HG02870 (cell line): ENCODE measurements at regions not wholly inside any gene's neighbourhood (a gene's known extent, or its start where the extent isn't known, plus 50 kb on each side); places are given as distances from the start of the nearest gene placed in this dataset.
"Not testable (repeated sequence)": the region's sequence is repeated elsewhere in the genome, so short reads cannot be mapped to it uniquely, and the experiment has no call there.

Source experiments
- ATAC-seq: cut with Tn5 transposase; IDR thresholded peaks from one replicate; pipeline ENCODE4 v1.9.1; 2021; ENCODE audit warnings: mild to moderate bottlenecking, moderate library complexity; ENCODE audit not compliant: unreplicated experiment

DNA sequence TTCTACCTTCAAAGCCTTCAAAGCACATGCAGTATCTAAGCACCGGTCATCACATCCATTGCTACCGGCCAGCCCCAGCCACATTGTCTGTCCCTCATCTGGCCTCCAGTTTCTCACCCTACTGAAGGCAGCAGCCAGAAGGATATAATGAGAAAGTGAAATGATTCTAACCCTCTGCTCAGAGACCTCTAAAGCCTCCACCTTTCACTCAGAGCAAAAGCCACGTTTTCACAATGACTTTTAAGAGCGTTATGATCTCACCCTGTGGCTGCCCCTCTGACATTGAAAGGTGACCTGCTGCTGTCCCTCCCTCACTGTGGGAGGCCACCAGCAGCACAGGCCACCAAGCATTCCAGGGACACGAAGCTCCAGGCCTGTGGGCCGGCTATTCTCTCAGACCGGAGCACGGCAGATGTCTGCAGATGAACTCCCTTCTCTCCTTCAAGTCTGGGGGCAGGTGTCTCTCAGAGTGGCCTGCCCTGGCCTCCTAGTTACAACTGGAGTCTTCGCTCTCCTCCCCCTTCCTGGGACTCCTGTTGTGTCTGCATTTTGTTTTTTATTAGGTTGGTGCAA, 94.9 kb upstream of the EEPD1 start:
- ATAC-seq, result peak; percentile 87

DNA sequence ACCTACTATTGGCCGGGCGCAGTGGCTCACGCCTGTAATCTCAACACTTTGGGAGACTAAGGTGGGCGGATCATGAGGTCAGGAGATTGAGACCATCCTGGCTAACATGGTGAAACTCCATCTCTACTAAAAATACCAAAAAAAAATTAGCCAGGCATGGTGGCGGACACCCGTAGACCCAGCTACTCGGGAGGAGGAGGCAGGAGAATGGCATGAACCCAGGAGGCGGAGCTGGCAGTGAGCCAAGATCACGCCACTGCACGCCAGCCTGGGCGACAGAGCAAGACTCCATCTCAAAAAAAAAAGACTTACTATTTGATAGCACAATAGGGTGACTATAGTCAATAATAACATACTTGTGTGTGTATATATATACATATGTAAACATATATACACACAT, 92.7 kb upstream of the EEPD1 start:
- not testable (repeated sequence) for ATAC-seq

DNA sequence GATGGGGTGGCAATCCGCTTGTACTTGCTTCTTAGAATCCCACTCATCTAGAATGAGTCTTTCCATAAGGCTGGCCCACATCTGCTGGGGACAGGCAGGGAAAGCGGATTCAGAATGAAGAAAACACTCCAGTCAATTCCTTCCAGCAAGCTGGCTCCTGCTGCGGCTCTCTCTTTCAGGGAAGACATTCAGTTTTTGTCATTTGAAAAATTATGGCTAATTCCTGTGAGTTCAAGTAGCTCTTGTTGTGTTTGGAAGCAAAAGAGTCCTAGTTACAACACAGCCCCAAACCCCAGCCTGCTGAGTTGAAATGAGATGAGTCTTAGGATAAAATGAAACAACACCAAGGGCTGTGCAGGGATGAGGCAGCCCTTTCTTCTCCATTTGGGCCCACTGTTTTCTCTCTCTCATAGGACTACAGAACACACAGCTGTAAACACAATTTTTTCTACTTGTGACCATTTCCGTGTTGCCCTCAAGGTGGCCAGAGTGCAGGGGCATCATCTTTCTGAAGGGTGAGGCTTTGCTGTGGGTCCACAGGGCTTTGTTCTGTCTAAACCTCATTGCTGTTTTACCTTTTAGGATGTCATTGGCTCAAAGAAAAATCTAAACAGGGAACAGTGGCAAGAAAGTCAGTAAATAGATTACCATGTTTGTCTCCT, 90.8 kb upstream of the EEPD1 start:
- no peak for ATAC-seq

DNA sequence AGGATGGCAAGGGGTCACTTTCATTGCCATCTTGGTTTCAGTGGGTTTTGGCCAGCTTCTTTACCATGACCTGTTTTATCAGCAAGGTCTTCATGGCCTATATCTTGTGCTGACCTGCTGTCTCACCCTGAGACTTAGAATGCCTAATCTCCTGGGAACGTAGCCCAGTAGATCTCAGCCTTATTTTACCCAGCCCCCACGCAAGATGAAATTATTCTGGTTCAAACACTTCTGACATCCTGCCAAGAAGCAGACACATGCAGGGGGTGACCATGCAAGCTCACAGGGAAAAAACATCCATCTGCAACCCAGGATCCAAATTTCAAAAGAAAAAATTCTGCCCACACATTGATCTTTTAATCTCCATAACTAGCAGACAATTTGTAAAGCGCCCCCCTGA, 88.4 kb upstream of the EEPD1 start:
- ATAC-seq, result no peak

DNA sequence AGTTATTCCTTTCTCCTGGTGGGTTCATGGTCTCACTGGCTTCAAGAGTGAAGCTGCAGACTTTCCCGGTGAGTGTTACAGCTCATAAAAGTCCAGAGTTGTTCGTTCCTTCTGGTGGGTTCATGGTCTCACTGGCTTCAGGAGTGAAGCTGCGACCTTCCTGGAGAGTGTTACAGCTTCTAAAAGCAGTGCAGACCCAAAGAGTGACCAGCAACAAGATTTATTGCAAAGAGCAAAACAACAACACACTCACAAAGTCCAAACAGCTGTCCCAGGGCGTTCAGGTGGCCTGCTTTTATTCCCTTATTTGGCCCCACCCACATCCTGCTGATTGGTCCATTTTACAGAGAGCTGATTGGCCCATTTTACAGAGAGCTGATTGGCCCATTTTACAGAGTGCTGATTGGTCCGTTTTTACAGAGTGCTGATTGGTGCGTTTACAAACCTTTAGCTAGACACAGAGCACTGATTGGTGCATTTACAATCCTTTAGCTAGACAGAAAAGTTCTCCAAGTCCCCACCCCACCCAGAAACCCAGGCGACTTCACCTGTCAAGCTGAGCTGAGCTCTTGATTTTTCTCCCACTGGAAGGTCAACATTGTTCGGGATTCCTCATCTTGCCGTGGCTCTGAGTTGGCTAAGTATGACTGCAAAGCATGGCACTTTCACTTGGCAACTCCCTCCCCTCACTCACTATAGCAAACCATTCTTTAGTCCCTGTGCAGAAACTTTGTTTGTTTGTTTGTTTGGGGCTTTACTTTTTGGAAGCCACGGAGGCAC, 87.3 kb upstream of the EEPD1 start:
- not testable (repeated sequence) for ATAC-seq

DNA sequence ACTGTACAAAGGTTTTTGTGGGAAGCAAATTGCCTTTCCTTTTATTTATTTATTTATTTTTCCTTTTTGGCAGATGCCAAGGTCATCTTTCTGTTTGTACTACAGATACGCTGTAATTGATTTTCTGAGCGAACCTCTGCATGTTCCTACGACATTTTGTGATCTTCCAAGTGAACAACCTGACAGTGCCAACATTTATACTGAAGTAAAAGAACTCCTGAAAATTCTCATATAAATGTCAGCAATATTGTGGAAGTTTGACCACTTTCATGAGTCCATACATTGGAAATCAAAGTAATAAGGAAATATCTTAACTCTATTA, 86.8 kb upstream of the EEPD1 start:
- ATAC-seq, result no peak

DNA sequence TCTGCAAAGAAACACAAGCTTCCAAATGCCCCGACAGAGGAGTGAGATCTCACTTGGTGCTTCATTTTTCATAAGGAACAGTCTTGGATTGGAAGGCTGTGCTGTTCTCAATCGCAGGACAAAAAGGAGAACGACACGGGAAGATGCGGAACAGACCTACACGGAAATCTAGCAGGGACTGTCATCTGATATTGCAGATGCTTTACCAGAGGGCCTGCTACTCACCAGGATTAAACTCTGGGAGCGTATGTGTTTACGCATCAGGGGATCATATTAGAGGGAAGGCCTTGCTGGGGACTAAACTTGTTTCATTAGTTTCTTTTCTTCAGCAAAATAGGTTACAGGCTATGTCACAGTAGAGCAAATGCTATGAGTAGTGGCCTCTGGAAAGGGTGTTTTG, 82.8 kb upstream of the EEPD1 start:
- ATAC-seq, result no peak

DNA sequence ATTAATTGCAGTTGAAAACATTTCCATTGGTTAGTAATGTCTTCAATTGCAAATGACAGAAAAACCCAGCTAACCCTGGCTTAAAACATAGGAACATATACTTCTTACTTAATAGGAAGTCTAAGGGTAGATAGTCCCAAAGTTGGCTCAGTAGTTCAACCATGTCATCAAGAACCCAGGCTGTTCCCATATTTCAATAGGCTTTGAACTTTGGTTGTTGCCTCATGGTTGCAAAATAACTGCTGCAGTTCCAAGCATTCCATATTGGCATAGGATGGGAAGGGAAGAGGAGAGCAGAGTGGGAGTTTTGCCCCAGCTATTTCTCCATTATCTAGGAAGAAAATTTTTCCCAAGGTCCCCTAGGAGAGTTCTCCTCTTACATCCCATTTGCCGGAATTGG, 81.4 kb upstream of the EEPD1 start:
- no peak for ATAC-seq

DNA sequence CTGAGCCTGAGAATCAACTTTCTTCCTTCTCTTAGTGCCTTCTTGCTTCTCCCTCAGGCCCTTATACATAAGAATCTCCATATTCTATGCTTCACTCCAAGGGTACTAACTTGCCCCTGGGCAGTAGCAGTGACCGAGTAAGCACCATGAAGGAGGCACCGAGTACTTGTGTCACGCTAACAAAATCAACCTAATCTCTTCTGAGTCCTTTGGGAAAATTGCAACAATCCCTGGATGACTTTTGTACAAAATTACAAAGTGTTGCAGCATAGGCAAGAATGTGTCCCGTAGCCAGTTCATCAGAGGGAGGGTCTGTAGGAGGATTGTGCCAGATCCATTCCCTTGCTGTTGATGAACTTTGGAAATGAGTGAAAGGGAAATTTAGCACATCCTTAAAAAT, 80.4 kb upstream of the EEPD1 start:
- no peak for ATAC-seq

DNA sequence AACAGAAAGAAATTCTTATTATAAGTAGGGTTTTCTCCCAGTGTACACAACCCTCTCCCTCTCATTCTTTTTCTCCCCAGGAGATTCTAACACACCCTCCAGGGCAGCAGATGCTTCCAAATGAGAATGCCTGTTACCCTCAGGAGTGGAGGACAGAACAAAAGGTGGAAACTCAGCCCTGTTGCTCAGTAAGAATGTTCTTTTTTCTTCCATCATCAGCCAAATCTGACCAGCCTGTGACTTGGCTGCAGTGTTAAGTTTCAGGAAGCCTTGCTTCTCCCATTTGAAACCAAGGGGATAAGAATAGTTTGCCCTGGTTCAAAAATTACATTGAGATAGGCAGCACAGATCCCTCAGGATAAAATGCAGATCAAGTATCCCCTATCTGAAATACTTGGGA, 77.5 kb upstream of the EEPD1 start:
- ATAC-seq, result no peak

DNA sequence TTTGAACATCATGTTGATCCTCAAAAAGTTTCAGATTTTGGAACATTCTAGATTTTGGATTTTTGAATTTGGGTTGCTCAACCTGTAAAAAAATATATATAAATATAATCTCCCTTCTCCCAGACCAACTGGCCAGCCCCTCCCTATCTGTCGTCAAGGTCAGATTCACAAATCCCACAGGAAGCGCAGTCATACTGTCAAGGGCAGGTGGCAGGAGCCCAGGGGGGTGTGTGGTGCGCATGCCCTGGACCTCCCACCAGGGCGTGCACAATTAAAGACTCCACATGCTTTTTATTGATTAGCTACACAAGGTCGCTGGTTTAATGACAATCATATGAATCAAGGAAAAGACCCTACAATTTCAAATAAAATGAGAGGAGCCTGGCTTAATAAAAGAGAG, 77.0 kb upstream of the EEPD1 start:
- ATAC-seq, result no peak

DNA sequence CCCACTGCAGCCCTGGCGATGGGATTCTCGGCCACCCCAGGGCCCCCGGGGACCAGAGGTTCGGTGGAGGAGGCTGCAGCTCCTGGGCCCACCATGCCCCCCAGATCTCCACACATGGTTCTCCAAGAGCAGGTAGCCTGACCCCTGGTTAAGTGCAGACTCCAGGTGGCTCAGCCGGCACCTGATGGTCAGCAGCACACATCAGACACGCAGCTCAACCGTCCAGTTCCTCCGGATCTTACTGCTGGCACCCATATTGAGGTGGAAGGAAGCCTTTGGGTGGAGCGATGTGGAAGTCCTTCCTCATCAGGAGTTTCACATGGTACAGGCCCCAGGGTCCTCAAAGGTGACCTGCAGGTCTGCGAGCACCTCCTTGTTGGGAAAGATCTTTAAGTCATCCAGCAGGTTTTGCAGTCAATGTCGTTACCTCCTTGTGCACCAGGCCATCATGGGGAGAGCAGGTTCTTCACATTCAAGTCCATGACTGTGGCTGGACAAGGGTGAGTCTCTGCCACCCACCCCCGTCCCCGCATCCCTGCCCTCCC, 74.2 kb upstream of the EEPD1 start:
- no peak for ATAC-seq

DNA sequence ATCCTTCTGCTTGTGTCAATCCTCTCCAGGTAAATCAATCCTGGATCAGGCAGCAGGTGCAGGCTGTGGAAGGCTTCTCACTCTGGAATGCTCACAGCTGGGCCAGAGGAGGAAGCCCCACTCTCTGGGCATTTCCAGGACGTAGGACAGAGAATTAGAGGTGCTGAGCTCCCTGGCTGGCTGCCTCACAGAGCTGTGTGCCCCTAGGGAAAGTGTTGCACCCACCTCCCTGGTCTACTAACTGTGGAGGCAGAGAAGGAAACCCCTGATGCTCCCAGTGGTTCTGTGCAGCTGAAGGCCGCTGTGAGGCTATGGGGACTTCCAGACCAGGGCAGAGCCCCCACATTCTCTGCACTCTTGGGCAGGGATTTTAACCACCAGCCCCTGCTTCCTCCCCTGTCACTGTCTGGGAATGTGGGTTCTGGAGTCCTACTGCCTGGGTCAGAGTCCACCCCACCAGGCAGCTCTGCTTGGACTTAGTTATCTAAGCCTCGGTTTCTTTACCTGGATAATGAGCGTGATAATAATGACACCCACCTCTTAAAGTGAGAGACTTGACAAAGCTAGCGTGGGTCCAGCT, 73.5 kb upstream of the EEPD1 start:
- no peak for ATAC-seq

DNA sequence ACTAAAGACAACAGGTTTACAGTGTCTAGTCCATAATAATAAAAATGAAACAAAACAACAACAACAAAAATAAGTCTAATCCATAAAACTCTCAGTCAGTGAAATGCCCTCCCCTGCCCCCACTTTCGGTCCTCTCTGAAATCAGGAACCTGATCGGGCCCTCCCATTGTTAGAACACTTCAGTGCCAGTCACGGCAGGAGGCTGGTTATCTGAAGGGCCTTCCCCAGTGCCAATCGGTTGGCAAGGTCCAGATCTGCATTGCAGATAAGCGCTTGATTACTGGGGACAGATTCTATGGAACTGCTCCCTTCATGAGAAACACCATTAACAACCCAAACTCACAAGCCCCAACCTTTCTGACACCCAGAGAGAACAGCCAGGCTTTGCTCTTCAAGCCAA, 72.2 kb upstream of the EEPD1 start:
- no peak for ATAC-seq

DNA sequence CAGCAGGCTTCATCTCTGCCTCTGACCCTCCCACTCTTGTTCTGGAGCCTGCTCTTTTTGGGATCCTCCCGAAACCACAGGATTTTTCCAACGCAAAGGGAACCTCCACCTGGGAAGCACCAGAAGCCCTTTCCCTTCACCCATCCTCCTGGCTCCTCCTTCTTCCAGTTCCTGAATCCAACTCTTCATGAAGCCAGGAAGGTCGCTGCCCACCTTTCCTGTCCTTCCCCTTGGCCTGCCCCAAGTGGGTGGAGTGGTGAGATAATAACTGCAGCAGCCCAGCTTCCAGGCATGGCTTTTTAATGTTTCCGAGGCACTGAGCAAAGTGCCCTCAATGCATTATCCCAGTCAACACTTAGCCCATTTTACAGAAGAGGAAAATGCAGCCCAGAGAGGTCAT, 70.8 kb upstream of the EEPD1 start:
- no peak for ATAC-seq

DNA sequence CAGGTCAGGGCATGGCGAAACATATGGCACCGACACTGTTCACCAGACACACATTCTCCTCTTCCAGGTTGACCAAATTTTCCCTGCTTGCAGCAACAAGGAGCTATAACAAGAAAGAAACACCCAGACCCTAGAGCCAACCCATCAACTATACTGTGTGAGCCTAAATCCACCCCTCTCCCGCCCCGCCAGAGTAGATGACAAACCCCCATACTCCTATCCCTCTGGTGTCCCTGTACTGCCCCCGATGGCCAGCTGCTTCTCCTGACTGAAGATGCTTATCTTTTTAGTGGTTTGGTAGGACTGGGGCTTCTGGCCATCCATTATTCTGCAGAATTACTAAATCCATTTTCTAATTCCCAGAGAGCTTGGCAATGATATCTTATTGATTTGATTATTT, 70.1 kb upstream of the EEPD1 start:
- no peak for ATAC-seq

DNA sequence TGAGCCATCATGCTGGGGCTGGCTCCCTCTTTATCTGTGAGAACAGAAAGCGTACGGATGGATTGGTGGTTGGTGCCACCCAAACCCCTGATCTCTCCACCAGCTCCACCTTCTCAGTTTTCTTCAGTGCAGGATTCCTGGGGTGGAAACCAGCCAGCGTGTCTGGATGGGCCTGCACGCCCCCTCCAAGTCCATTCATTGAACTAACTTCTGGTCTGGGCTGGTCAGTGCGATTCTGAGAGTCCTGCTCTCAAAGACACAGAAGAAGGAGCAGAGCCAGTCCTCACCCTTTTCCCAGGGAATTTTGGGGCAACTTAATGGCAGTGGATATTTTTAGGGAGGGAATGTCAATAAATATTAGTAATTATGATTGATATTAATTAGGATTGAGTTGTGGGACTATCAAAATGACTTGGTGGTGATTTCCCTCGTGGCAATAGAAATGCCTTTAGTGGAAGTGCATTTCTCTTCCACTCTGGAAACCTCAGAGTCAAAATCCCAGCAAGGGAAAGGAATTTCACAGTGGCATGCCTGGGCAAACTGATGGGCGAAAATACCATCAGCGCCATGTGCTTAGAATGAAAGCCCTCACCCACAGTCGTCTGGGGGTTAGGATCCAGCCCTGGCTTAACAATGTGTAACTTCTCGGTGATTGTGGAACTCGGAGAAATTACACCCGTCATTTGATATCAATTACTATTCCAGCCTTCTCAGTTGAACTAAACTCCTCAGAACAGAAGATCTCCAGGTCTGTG, 69.3 kb upstream of the EEPD1 start:
- ATAC-seq, result no peak

DNA sequence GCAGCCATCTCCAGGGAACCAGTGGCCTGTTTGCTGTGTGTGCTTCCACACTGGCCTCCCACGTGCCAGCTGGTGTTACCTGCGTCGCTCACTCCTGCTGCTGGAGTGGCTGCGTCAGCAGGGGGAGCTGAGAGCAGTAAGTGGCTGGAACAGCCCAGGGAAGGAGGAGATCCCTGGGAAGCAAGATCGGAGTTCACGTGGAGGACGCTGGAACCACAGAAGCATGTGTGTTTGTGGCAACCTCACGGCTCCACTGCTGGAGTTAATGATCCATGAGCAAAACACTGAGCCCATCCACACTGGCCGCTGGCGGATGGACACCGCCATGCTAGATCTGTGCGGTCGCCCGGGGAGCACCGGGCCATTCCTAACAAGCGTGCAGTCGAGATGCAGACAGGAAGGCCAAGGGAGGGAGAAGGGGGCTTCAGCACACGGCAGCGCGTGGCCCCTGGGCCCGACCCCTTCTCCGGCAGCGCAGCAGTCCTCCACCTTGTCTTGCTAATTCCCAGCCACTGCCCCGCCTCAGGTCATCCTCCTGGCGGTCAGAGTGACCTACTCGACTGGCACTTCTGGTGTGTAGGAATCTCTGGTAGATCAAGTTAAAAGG, 68.5 kb upstream of the EEPD1 start:
- ATAC-seq, result no peak

DNA sequence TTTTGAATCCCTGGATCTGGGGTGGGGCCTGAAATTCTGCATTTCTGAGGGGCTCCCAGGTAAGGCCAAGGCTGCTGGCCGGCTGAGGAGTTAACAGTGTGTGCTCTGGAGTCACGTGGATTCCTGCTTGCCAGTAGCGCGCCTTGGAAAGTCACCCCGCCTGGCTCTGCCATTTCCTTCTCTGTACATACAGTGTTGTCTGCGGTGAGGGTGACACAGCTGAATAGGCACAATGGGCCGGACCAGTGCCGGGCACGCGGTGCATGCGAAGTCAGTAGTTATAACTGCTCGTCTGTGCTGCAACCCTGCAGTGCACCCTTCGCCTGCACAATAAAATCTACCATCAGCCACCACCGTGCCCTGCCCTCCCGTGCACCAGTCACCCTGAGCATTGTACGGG, 68.0 kb upstream of the EEPD1 start:
- no peak for ATAC-seq

DNA sequence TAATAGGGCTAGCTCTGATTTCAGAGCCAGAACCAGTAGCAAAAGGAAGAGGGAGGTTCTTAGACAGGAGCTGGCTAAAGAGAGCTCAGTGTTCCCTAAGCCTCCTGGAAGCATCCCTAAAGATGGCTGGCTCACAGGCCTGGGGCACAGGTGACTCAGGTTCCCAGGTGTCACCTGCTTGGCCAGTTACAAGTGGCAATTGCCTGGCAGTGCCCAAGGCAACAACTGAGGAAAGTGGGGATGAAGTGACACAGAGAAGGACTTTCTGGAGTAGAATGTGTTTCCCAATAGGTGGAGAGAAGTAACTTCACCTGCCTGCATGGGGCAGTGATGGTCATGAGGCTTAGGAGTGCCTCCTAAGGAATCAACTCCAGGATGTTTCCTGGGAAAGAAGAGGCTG, 66.5 kb upstream of the EEPD1 start:
- ATAC-seq, result no peak

DNA sequence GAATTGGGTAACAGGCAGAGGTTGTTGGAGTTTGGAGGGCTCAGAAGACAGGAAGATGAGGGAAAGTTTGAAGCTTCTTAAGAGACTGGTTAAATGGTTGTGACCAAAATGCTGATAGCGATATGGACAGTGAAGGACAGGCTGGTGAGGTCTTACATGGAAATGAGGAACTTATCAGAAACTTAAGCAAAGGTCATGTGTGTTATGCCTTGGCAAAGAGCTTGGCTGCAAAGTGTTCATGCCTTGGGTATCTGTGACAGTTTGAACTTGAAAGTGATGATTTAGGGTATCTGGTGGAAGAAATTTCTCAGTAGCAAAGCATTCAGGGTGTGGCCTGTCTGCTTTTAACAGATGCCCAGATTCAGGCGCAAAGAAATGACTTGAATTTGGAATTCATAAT, 64.5 kb upstream of the EEPD1 start:
- no peak for ATAC-seq
